ENCODE measurements at regions not wholly inside any gene's neighbourhood (a gene's known extent, or its start where the extent isn't known, plus 50 kb on each side); places are given as distances from the start of the nearest gene placed in this dataset.
A peak's percentile ranks its signal among the peaks of the same experiment; 100 is the strongest.

- TF ChIP-seq POLR2A (IDR thresholded peaks at IDR 0.05) (no peak), CTCF (IDR thresholded peaks at IDR 0.05) (peak in 2 of 6 experiments; percentile 16 to 26)
Measured at GRCh38 chr13:27339299-27339698, 68.7 kb downstream of the RASL11A start.

Measured in thyroid gland (tissue), 4 donors.